Esophagus muscularis mucosa (tissue), 4 donors: ENCODE measurements at regions not wholly inside any gene's neighbourhood (a gene's known extent, or its start where the extent isn't known, plus 50 kb on each side); places are given as distances from the start of the nearest gene placed in this dataset.

Source experiments
- EP300 ChIP-seq: sonication (generic); formaldehyde crosslinking; IDR thresholded peaks from one replicate; pipeline ENCODE4 v1.6.1; 2017; ENCODE audit warnings: antibody characterized with exemption
- POLR2A ChIP-seq: fragments of 450-650 bp; IDR thresholded peaks from one replicate; pipeline ENCODE4 v1.6.1; 2017; ENCODE audit warnings: antibody characterized with exemption, moderate library complexity, mild to moderate bottlenecking, low read depth
- POLR2AphosphoS5 ChIP-seq, 2 donors: sonication (generic); formaldehyde crosslinking; IDR thresholded peaks; one replicate each; pipeline ENCODE4 v1.6.1; 2017; ENCODE audit warnings: antibody characterized with exemption in 2 of 2
- TF ChIP-seq, protein P1 (sequence below), 3 experiments: fragments of 200-600 bp in 2 of 3; fragments of 450-650 bp in 1 of 3; sonication (generic) in 2 of 3; IDR thresholded peaks; one replicate each; pipeline ENCODE4 v1.5.1; 2017 to 2019; ENCODE audit warnings: antibody characterized with exemption in 3 of 3, mild to moderate bottlenecking in 2 of 3, moderate library complexity in 1 of 3

- TF ChIP-seq, protein P1, sequence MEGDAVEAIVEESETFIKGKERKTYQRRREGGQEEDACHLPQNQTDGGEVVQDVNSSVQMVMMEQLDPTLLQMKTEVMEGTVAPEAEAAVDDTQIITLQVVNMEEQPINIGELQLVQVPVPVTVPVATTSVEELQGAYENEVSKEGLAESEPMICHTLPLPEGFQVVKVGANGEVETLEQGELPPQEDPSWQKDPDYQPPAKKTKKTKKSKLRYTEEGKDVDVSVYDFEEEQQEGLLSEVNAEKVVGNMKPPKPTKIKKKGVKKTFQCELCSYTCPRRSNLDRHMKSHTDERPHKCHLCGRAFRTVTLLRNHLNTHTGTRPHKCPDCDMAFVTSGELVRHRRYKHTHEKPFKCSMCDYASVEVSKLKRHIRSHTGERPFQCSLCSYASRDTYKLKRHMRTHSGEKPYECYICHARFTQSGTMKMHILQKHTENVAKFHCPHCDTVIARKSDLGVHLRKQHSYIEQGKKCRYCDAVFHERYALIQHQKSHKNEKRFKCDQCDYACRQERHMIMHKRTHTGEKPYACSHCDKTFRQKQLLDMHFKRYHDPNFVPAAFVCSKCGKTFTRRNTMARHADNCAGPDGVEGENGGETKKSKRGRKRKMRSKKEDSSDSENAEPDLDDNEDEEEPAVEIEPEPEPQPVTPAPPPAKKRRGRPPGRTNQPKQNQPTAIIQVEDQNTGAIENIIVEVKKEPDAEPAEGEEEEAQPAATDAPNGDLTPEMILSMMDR (IDR thresholded peaks at IDR 0.05), result no peak
- TF ChIP-seq POLR2AphosphoS5 (IDR thresholded peaks at IDR 0.05), result no peak
- TF ChIP-seq POLR2A, result no peak
- TF ChIP-seq EP300, result no peak
Observed at GRCh38 chr4:111963158-111963700, 182.0 kb upstream of the FAM241A start.
